ENCODE measurements at regions not wholly inside any gene's neighbourhood (a gene's known extent, or its start where the extent isn't known, plus 50 kb on each side); places are given as distances from the start of the nearest gene placed in this dataset.
A peak's percentile ranks its signal among the peaks of the same experiment; 100 is the strongest.

- no peak for DNase-seq
Measured at GRCh38 chr1:231108516-231109302, 53.1 kb upstream of the TRIM67 start.

- DNase-seq, result no peak
Measured at GRCh38 chr1:231107600-231108326, 54.1 kb upstream of the TRIM67 start.

GRCh38 chr1:231107151-231107550, 54.7 kb upstream of the TRIM67 start:
- no peak for DNase-seq

- DNase-seq, result no peak
Measured at GRCh38 chr1:231106347-231106746, 55.5 kb upstream of the TRIM67 start.

- no peak for DNase-seq
Measured at GRCh38 chr1:231104917-231105316, 56.9 kb upstream of the TRIM67 start.

- no peak for DNase-seq
Measured at GRCh38 chr1:231103961-231104360, 57.9 kb upstream of the TRIM67 start.

GRCh38 chr1:231099996-231100767, 60.1 kb upstream of the FAM89A start:
- DNase-seq, result peak; percentile 39

GRCh38 chr1:231099311-231099710, 59.3 kb upstream of the FAM89A start:
- DNase-seq, result no peak

GRCh38 chr1:231095595-231095994, 55.5 kb upstream of the FAM89A start:
- no peak for DNase-seq

GRCh38 chr1:231094421-231094820, 54.4 kb upstream of the FAM89A start:
- no peak for DNase-seq

- no peak for DNase-seq
Measured at GRCh38 chr1:231093156-231093922, 53.3 kb upstream of the FAM89A start.

GRCh38 chr1:231092380-231092779, 52.3 kb upstream of the FAM89A start:
- no peak for DNase-seq

- peak; percentile 36 for DNase-seq
Measured at GRCh38 chr1:231091831-231092301, 51.8 kb upstream of the FAM89A start.

- no peak for DNase-seq
Measured at GRCh38 chr1:231091415-231091814, 51.4 kb upstream of the FAM89A start.
